Small intestine (tissue), 7 donors: ENCODE measurements at regions not wholly inside any gene's neighbourhood (a gene's known extent, or its start where the extent isn't known, plus 50 kb on each side); places are given as distances from the start of the nearest gene placed in this dataset.

Source experiments
- DNase-seq, 2 donors: peaks; one replicate each; pipeline versions ENCODE4 v3.0.0 to v3.0.0-alpha.2; 2013
- FAIRE-seq: peaks from 2 replicates; lab custom pipeline; 2012; peaks lifted over from hg19 to GRCh38; lab: Jason Lieb, UNC
- H3K27ac ChIP-seq, 3 donors: one replicate each; pipeline ENCODE4 v1.5.1; 2013; ENCODE audit warnings: low read length in 2 of 3, mild to moderate bottlenecking in 2 of 3, control low read depth in 1 of 3, inconsistent platforms in 1 of 3, low read depth in 1 of 3, moderate library complexity in 1 of 3
- H3K27me3 ChIP-seq, 3 donors: one replicate each; pipeline ENCODE4 v1.6.1; 2013; ENCODE audit warnings: low read length in 3 of 3, inconsistent platforms in 1 of 3; ENCODE audit not compliant: control insufficient read depth in 3 of 3, insufficient read depth in 3 of 3
- H3K36me3 ChIP-seq, 3 donors: one replicate each; pipeline ENCODE4 v1.6.1; 2013; ENCODE audit warnings: low read length in 3 of 3, inconsistent platforms in 1 of 3, low read depth in 1 of 3, mild to moderate bottlenecking in 1 of 3, moderate library complexity in 1 of 3; ENCODE audit not compliant: control insufficient read depth in 3 of 3, insufficient read depth in 2 of 3
- H3K4me1 ChIP-seq, 3 donors: one replicate each; pipeline ENCODE4 v1.6.1; 2013; ENCODE audit warnings: low read length in 2 of 3, inconsistent platforms in 1 of 3, low read depth in 1 of 3, mild to moderate bottlenecking in 1 of 3, moderate library complexity in 1 of 3; ENCODE audit not compliant: control insufficient read depth in 3 of 3, insufficient read depth in 2 of 3
- H3K4me3 ChIP-seq, 3 donors: one replicate each; pipeline ENCODE4 v1.5.1; 2013; ENCODE audit warnings: low read length in 3 of 3, control low read depth in 1 of 3, inconsistent platforms in 1 of 3, low read depth in 1 of 3, mild to moderate bottlenecking in 1 of 3, moderate library complexity in 1 of 3
- H3K9me3 ChIP-seq, 2 donors: one replicate each; pipeline ENCODE4 v1.6.1; 2013; ENCODE audit warnings: low read depth in 1 of 2, low read length in 1 of 2; ENCODE audit not compliant: control insufficient read depth in 2 of 2, insufficient read depth in 1 of 2
- WGBS, 3 donors: extraction: QIAGEN DNeasy Blood & Tissue Kit; methylation state at CpG; one replicate each; pipeline ENCODE4 v1.1.7; 2013; 5-methylcytosine and 5-hydroxymethylcytosine counted together
- donor health status: healthy with polysubstance abuse.
- donor health status: control.
- donor health status: control.
- donor health status: Bipolar disorder and iron deficiency.
- donor health status: healthy.

DNA sequence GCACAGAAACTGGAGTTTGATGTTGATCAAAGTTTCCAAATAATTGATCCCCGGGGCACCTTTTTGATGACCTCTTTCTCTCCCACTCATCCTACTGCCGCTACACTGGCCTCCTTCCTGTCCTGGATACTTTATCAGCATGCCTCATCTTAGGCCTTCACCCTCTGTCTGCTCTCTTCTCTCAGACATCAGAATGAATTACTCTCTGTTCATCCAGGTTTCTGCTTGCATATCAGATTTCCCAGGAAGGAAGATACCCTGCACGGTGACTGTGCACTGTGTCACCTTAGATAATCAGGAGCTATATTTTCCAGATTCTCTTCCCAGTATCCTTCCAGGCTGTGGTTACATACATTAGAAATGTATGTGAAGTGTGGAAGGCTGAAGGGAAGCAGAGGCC is 397.0 kb downstream of the DIRAS2 start:
- no peak for DNase-seq
- no peaks in the 10 kb centered on the region for H3K36me3 ChIP-seq
- no peaks in the 10 kb centered on the region for H3K27me3 ChIP-seq
- 50 to 68% (median 65%) methylated on average over 3 of the region's 3 CpGs for WGBS, 3 donors
- no peak overlapping the region for H3K27ac ChIP-seq
- H3K4me3 ChIP-seq, result no peak overlapping the region
- FAIRE-seq, result no peak
- no peaks in the 10 kb centered on the region for H3K4me1 ChIP-seq
- H3K9me3 ChIP-seq, result no peaks in the 10 kb centered on the region

DNA sequence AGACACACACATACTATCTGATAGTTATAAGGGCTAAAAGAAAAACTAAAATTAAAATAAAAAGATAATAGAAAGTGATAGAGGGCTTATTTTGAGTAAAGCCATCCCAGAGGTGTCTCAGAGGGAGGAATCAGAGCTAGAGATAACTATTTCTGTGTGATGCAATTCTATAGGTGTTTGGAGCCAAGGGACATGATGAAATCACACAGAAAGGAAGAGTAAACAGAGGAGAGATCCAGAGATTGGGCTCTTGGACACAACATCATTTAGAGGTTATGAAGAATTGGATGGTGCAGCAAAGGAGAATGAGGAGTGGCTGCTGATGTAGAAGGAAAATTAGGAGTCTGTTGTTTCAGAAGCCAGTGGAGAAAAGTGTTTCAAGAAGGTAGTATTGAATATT is 393.5 kb downstream of the DIRAS2 start:
- Histone ChIP-seq H3K27ac (no peak overlapping the region), H3K4me1 (no peaks in the 10 kb centered on the region), H3K9me3 (peaks cover 0 to 3% of the 10 kb centered on the region in 2 donors), H3K27me3 (no peaks in the 10 kb centered on the region), H3K36me3 (no peaks in the 10 kb centered on the region), H3K4me3 (no peak overlapping the region)
- no peak for DNase-seq
- no peak for FAIRE-seq

DNA sequence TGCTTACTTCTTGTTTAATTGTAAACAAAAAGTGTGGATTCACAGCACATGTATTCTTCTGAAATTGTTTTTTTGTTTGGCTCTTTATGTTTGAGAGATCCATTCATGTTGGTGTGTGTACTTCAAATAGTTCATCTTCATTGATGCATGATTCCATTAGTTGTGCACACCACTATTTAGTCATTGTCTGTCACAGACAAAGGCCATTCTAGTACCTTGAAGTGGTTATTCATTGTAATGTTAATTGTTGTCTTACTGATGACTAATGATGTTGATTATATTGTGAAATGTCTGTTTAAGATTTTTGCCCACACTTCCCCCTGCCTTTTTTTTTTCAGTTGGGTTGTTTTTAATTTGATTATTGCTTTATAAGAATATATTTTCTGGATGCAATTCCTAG is 391.3 kb downstream of the DIRAS2 start:
- DNase-seq (no peak), FAIRE-seq (no peak)
- H3K36me3 ChIP-seq, result no peaks in the 10 kb centered on the region
- H3K27me3 ChIP-seq, result no peaks in the 10 kb centered on the region
- peaks cover 0 to 3% of the 10 kb centered on the region in 2 donors for H3K9me3 ChIP-seq
- no peak overlapping the region for H3K27ac ChIP-seq
- no peaks in the 10 kb centered on the region for H3K4me1 ChIP-seq
- H3K4me3 ChIP-seq, result no peak overlapping the region

DNA sequence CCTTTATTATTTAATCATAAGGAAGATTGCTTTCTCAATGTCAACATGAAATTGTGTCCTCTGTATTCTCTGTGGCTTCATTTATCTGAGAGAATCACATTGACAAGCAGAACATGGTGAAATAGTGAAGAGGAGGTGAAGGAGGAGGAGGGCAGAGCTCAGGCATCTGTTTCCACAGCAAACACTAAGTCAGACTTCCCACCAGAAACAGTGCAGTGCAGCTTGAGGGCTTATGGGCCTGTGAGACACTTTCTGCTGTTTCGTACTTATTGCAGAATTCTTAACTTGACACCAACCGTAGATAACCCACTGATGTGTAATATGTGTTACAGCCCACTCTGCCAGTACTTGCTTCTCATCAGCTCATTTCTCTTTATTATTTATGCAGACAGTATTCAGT is 386.3 kb downstream of the DIRAS2 start:
- H3K27me3 ChIP-seq, result no peaks in the 10 kb centered on the region
- 44 to 70% (median 54%) methylated on average over 2 of the region's 2 CpGs for WGBS, 3 donors
- H3K27ac ChIP-seq, result no peak overlapping the region
- H3K9me3 ChIP-seq, result peaks cover 2 to 6% of the 10 kb centered on the region in 2 donors
- H3K4me3 ChIP-seq, result no peak overlapping the region
- no peak for FAIRE-seq
- H3K4me1 ChIP-seq, result no peaks in the 10 kb centered on the region
- no peak for DNase-seq
- H3K36me3 ChIP-seq, result no peaks in the 10 kb centered on the region

DNA sequence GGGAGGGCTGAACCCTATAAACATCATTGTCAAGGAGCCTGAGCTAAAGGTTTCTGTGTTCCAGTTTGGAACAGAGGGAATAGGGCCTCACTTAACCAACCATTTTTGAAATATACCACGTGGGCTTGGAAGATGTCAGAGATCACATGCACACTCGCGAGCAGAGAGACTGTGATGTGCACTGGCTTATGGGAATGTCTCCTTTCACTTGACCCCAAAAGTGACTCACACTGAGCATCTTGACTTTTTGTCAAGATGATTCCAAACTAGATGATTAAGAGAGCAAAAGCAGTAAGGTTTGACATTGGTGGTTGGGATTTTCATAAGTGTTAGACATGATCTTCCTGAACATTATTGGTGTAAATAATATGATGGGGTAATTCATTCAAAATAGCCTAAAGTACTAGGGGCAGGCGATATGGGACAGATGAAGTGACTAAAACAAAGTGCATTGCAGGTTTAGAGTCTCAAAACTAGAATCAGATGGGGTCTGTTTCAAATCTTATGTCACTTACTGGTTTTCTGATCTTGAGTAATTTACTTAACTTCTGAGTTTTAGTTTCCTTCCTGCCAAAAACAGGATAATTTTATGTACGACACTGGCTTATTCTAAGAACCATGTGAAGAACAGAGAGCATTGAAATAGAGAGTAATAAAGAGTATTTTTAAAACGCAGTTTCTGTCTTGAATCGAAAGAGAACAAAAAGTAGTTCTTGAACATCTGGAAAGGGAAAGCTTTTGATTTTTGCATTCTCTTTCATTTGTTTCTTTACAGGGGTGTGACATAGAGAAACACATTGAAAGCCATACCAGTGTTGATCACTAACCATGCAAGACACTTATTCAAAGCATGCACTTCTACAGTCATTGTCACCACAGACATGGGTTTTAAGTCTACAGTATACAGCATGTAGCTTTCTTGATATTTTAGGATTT is 383.0 kb downstream of the DIRAS2 start:
- peaks cover 3 to 9% of the 10 kb centered on the region in 2 donors for H3K9me3 ChIP-seq
- no peaks in the 10 kb centered on the region for H3K4me1 ChIP-seq
- FAIRE-seq (no peak), DNase-seq (no peak)
- H3K4me3 ChIP-seq, result no peak overlapping the region
- 64 to 81% (median 72%) methylated on average over 7 of the region's 7 CpGs for WGBS, 3 donors
- H3K27me3 ChIP-seq, result no peaks in the 10 kb centered on the region
- no peak overlapping the region for H3K27ac ChIP-seq
- H3K36me3 ChIP-seq, result no peaks in the 10 kb centered on the region

DNA sequence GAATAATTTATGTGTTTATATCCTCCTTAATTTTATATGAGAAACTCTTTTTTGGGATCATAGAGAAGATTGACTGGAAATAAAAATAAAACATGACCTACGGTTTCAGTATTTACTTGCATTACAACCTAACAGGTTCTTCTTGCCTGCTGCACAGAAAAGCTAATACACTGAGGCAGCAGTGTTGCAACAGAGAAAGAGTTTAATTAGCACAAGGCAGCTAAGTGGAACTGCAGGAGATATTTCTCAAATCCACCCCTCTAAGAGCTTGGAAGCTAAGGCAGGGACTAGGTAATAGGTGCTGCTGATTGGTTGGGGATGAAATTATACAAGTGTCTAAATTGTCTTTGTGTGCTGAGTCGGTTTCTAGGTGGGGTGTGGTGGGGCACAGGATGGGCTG is 380.9 kb downstream of the DIRAS2 start:
- Histone ChIP-seq H3K9me3 (peaks cover 3 to 9% of the 10 kb centered on the region in 2 donors), H3K27ac (no peak overlapping the region), H3K36me3 (no peaks in the 10 kb centered on the region), H3K4me3 (no peak overlapping the region), H3K4me1 (no peaks in the 10 kb centered on the region), H3K27me3 (no peaks in the 10 kb centered on the region)
- DNase-seq, result no peak
- WGBS, 3 donors, result 85 to 89% (median 87%) methylated on average over 2 of the region's 2 CpGs
- FAIRE-seq, result no peak

DNA sequence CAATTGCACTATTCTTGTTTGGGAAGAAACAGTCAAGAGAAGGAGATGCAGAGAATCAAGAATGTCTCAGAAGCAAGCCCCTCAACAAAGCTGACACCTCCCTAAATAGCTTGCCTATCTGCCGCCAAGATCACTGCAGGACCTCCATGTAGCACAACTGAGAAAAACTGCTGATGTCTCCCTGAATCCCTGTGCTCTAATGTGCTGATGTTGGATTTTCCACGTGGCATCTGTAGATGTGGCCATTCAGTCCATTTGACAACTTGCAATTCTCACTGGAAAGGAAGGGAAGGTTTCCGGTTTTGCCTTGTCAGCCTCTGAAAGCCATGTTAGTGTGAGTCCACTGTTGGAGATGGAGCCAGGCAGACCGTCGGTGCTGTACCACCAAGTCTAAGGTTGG is 374.0 kb downstream of the DIRAS2 start:
- peaks cover 0 to 3% (median 0%) of the 10 kb centered on the region in 3 donors for H3K27me3 ChIP-seq
- DNase-seq (no peak), FAIRE-seq (no peak)
- no peaks in the 10 kb centered on the region for H3K9me3 ChIP-seq
- no peaks in the 10 kb centered on the region for H3K4me1 ChIP-seq
- H3K27ac ChIP-seq, result no peak overlapping the region
- 66 to 80% (median 69%) methylated on average over 5 of the region's 5 CpGs for WGBS, 3 donors
- no peak overlapping the region for H3K4me3 ChIP-seq
- H3K36me3 ChIP-seq, result no peaks in the 10 kb centered on the region

DNA sequence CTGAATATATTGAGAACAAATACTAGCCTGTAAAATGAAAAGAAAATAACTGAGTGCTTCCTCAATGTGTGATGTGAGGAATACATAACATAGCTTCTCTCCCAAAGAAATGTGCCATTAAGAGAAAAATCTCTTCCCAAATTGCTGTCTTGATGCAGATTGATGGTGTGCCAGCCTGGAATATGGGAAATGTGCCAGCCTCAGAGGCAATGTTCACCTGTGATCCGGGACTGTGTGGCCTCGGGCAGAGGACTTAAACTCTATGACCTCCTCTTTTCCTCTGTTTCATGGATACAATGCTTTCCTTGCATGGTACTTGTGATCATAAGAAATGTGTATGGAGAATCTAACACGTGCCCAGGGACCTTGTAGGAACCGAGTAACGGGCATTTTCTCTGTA is 370.9 kb downstream of the DIRAS2 start:
- no peak overlapping the region for H3K27ac ChIP-seq
- WGBS, 3 donors, result 31 to 43% (median 33%) methylated on average over 5 of the region's 5 CpGs
- no peaks in the 10 kb centered on the region for H3K4me1 ChIP-seq
- H3K4me3 ChIP-seq, result no peak overlapping the region
- no peak for FAIRE-seq
- H3K36me3 ChIP-seq, result no peaks in the 10 kb centered on the region
- H3K9me3 ChIP-seq, result no peaks in the 10 kb centered on the region
- DNase-seq, result no peak
- peaks cover 0 to 3% (median 0%) of the 10 kb centered on the region in 3 donors for H3K27me3 ChIP-seq

DNA sequence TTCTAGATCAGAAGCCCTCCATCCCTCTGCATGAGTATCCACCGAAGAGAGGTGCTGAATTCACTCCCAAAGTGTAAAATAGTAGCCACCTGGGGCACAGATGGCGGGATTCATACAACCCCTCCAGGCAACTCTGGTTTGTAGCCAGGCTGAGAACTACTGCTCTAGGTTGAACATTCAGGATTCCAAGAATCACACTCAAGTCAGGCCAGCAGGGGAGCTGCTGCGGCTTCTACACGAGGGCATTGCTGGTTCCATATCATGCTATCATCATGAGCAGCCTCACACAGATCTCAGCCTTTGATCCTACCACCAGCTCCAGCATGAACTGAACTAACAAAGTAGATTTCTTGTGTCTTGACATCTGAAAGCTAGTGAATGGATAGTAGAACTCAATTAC is 367.9 kb downstream of the DIRAS2 start:
- Histone ChIP-seq H3K27ac (no peak overlapping the region), H3K4me3 (no peak overlapping the region), H3K27me3 (peaks cover 0 to 3% (median 0%) of the 10 kb centered on the region in 3 donors), H3K9me3 (no peaks in the 10 kb centered on the region), H3K36me3 (no peaks in the 10 kb centered on the region), H3K4me1 (no peaks in the 10 kb centered on the region)
- 76 to 85% (median 79%) methylated on average over 4 of the region's 4 CpGs for WGBS, 3 donors
- FAIRE-seq (no peak), DNase-seq (no peak)
